Gastroesophageal sphincter (tissue), 3 donors: ENCODE measurements at regions not wholly inside any gene's neighbourhood (a gene's known extent, or its start where the extent isn't known, plus 50 kb on each side); places are given as distances from the start of the nearest gene placed in this dataset.

Experiments used
- EP300 ChIP-seq: sonication (generic); formaldehyde crosslinking; IDR thresholded peaks from one replicate; pipeline ENCODE4 v1.6.1; 2017; ENCODE audit warnings: antibody characterized with exemption, mild to moderate bottlenecking
- POLR2A ChIP-seq, 2 donors: fragments of 450-650 bp; IDR thresholded peaks; one replicate each; pipeline ENCODE4 v1.6.1; 2017; ENCODE audit warnings: antibody characterized with exemption in 2 of 2, mild to moderate bottlenecking in 2 of 2, moderate library complexity in 1 of 2
- POLR2AphosphoS5 ChIP-seq: sonication (generic); formaldehyde crosslinking; IDR thresholded peaks from one replicate; pipeline ENCODE4 v1.6.1; 2017; ENCODE audit warnings: antibody characterized with exemption
- TF ChIP-seq, protein P1 (sequence below), 4 experiments: fragments of 200-600 bp in 2 of 4; fragments of 450-650 bp in 2 of 4; sonication (generic) in 1 of 4; IDR thresholded peaks; one replicate each; pipeline ENCODE4 v1.5.1; 2017 to 2019; ENCODE audit warnings: antibody characterized with exemption in 4 of 4, mild to moderate bottlenecking in 2 of 4, moderate library complexity in 2 of 4

DNA sequence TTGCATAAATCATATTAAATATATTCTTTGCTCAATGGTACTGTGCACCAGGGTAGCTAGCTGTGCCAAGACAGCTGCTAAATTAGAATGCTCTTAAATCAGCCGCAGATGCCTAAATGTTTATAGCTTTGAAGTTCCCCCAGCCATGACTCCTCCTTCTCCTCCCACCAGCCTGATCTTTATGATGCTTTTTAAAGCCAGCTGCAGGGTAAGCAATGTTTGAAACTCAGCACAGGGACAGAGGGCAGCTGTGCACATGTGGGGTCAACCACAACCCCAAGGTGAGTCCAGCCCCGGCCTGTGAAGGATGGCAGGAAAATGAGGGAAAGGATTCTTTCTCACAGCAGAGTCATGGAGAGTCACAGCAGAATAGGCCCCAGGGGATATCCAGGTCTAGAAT is 635.7 kb downstream of the UQCRFS1 start:
- TF ChIP-seq, protein P1, sequence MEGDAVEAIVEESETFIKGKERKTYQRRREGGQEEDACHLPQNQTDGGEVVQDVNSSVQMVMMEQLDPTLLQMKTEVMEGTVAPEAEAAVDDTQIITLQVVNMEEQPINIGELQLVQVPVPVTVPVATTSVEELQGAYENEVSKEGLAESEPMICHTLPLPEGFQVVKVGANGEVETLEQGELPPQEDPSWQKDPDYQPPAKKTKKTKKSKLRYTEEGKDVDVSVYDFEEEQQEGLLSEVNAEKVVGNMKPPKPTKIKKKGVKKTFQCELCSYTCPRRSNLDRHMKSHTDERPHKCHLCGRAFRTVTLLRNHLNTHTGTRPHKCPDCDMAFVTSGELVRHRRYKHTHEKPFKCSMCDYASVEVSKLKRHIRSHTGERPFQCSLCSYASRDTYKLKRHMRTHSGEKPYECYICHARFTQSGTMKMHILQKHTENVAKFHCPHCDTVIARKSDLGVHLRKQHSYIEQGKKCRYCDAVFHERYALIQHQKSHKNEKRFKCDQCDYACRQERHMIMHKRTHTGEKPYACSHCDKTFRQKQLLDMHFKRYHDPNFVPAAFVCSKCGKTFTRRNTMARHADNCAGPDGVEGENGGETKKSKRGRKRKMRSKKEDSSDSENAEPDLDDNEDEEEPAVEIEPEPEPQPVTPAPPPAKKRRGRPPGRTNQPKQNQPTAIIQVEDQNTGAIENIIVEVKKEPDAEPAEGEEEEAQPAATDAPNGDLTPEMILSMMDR (IDR thresholded peaks at IDR 0.05): no peak
- no peak for TF ChIP-seq POLR2A (IDR thresholded peaks at IDR 0.05)
- TF ChIP-seq EP300: no peak
- TF ChIP-seq POLR2AphosphoS5: peak; percentile 6
